ENCODE measurements at regions not wholly inside any gene's neighbourhood (a gene's known extent, or its start where the extent isn't known, plus 50 kb on each side); places are given as distances from the start of the nearest gene placed in this dataset.
"Not testable (repeated sequence)": the region's sequence is repeated elsewhere in the genome, so short reads cannot be mapped to it uniquely, and the experiment has no call there.

- Histone ChIP-seq H4K20me1 (ENCODE audit: insufficient read depth, low read length) (no peaks in the 10 kb centered on the region), H3K36me3 (ENCODE audit: insufficient read depth, low read length) (no peaks in the 10 kb centered on the region), H3K4me3 (ENCODE audit: low read depth in 1 of 2, low read length in 2 of 2) (no peak overlapping the region), H3K9me3 (ENCODE audit: insufficient read depth, low read length, severe bottlenecking) (no peaks in the 10 kb centered on the region), H3K27me3 (ENCODE audit: insufficient read depth, low read length, poor library complexity) (no peaks in the 10 kb centered on the region), H3K79me2 (ENCODE audit: insufficient read depth, low read length) (no peaks in the 10 kb centered on the region), H3K4me1 (ENCODE audit: insufficient read depth, low read length) (no peaks in the 10 kb centered on the region), H3K27ac (ENCODE audit: low read length) (no peak overlapping the region), H3K4me2 (ENCODE audit: insufficient read depth, low read length) (no peak overlapping the region), H2AFZ (ENCODE audit: low read depth, low read length) (no peak overlapping the region), H3K9ac (ENCODE audit: low read depth, low read length) (no peak overlapping the region)
- TF ChIP-seq CTCF (IDR thresholded peaks at IDR 0.05; ENCODE audit: borderline replicate concordance, extremely low read depth, low read length, poor library complexity, severe bottlenecking) = no peak
- no peak for TF ChIP-seq EZH2 (IDR thresholded peaks at IDR 0.05; ENCODE audit: borderline replicate concordance, low read depth, low read length, severe bottlenecking)
- DNase-seq (no peak), ATAC-seq (ENCODE audit: insufficient read depth, low read depth) (no peak)
Measured at GRCh38 chr12:63450334-63450733, 218.0 kb downstream of the DPY19L2 start.

GRCh38 chr12:63445224-63445880 is 222.9 kb downstream of the DPY19L2 start:
- H3K27me3 ChIP-seq (ENCODE audit: insufficient read depth, low read length, poor library complexity) = no peaks in the 10 kb centered on the region
- no peak for DNase-seq
- H3K4me2 ChIP-seq (ENCODE audit: insufficient read depth, low read length) = no peak overlapping the region
- H2AFZ ChIP-seq (ENCODE audit: low read depth, low read length) = no peak overlapping the region
- H3K27ac ChIP-seq (ENCODE audit: low read length) = no peak overlapping the region
- no peak overlapping the region for H3K9ac ChIP-seq (ENCODE audit: low read depth, low read length)
- H3K4me3 ChIP-seq (ENCODE audit: low read depth in 1 of 2, low read length in 2 of 2) = no peak overlapping the region
- TF ChIP-seq EZH2 (IDR thresholded peaks at IDR 0.05; ENCODE audit: borderline replicate concordance, low read depth, low read length, severe bottlenecking) = no peak
- no peak for TF ChIP-seq CTCF (IDR thresholded peaks at IDR 0.05; ENCODE audit: borderline replicate concordance, extremely low read depth, low read length, poor library complexity, severe bottlenecking)
- no peak for ATAC-seq (ENCODE audit: insufficient read depth, low read depth)
- H3K9me3 ChIP-seq (ENCODE audit: insufficient read depth, low read length, severe bottlenecking) = no peaks in the 10 kb centered on the region
- no peaks in the 10 kb centered on the region for H4K20me1 ChIP-seq (ENCODE audit: insufficient read depth, low read length)
- no peaks in the 10 kb centered on the region for H3K4me1 ChIP-seq (ENCODE audit: insufficient read depth, low read length)
- H3K79me2 ChIP-seq (ENCODE audit: insufficient read depth, low read length) = no peaks in the 10 kb centered on the region
- no peaks in the 10 kb centered on the region for H3K36me3 ChIP-seq (ENCODE audit: insufficient read depth, low read length)

GRCh38 chr12:63440048-63440447 is 228.2 kb downstream of the DPY19L2 start:
- Histone ChIP-seq H4K20me1 (ENCODE audit: insufficient read depth, low read length) (no peaks in the 10 kb centered on the region), H3K4me2 (ENCODE audit: insufficient read depth, low read length) (no peak overlapping the region), H3K9ac (ENCODE audit: low read depth, low read length) (no peak overlapping the region), H2AFZ (ENCODE audit: low read depth, low read length) (no peak overlapping the region), H3K9me3 (ENCODE audit: insufficient read depth, low read length, severe bottlenecking) (no peaks in the 10 kb centered on the region), H3K27me3 (ENCODE audit: insufficient read depth, low read length, poor library complexity) (no peaks in the 10 kb centered on the region), H3K36me3 (ENCODE audit: insufficient read depth, low read length) (no peaks in the 10 kb centered on the region), H3K79me2 (ENCODE audit: insufficient read depth, low read length) (no peaks in the 10 kb centered on the region), H3K27ac (ENCODE audit: low read length) (no peak overlapping the region), H3K4me3 (ENCODE audit: low read depth in 1 of 2, low read length in 2 of 2) (no peak overlapping the region), H3K4me1 (ENCODE audit: insufficient read depth, low read length) (no peaks in the 10 kb centered on the region)
- DNase-seq (no peak), ATAC-seq (ENCODE audit: insufficient read depth, low read depth) (no peak)
- TF ChIP-seq EZH2 (IDR thresholded peaks at IDR 0.05; ENCODE audit: borderline replicate concordance, low read depth, low read length, severe bottlenecking) = no peak
- no peak for TF ChIP-seq CTCF (IDR thresholded peaks at IDR 0.05; ENCODE audit: borderline replicate concordance, extremely low read depth, low read length, poor library complexity, severe bottlenecking)

- not testable (repeated sequence) for H2AFZ ChIP-seq (ENCODE audit: low read depth, low read length); H3K27ac ChIP-seq (ENCODE audit: low read length); H4K20me1 ChIP-seq (ENCODE audit: insufficient read depth, low read length); H3K4me2 ChIP-seq (ENCODE audit: insufficient read depth, low read length); H3K27me3 ChIP-seq (ENCODE audit: insufficient read depth, low read length, poor library complexity); ATAC-seq (ENCODE audit: insufficient read depth, low read depth); H3K4me1 ChIP-seq (ENCODE audit: insufficient read depth, low read length); H3K4me3 ChIP-seq (ENCODE audit: low read depth in 1 of 2, low read length in 2 of 2); H3K79me2 ChIP-seq (ENCODE audit: insufficient read depth, low read length); H3K9me3 ChIP-seq (ENCODE audit: insufficient read depth, low read length, severe bottlenecking); DNase-seq; H3K36me3 ChIP-seq (ENCODE audit: insufficient read depth, low read length); H3K9ac ChIP-seq (ENCODE audit: low read depth, low read length)
Measured at GRCh38 chr12:63434384-63434783, 233.9 kb downstream of the DPY19L2 start.

- H3K79me2 ChIP-seq (ENCODE audit: insufficient read depth, low read length); H3K4me3 ChIP-seq (ENCODE audit: low read depth in 1 of 2, low read length in 2 of 2); H3K36me3 ChIP-seq (ENCODE audit: insufficient read depth, low read length); H3K4me2 ChIP-seq (ENCODE audit: insufficient read depth, low read length); H3K27me3 ChIP-seq (ENCODE audit: insufficient read depth, low read length, poor library complexity); H3K27ac ChIP-seq (ENCODE audit: low read length); H3K9ac ChIP-seq (ENCODE audit: low read depth, low read length); H4K20me1 ChIP-seq (ENCODE audit: insufficient read depth, low read length); H2AFZ ChIP-seq (ENCODE audit: low read depth, low read length); DNase-seq; H3K9me3 ChIP-seq (ENCODE audit: insufficient read depth, low read length, severe bottlenecking); H3K4me1 ChIP-seq (ENCODE audit: insufficient read depth, low read length); ATAC-seq (ENCODE audit: insufficient read depth, low read depth): not testable (repeated sequence)
Measured at GRCh38 chr12:63427969-63428368, 240.3 kb downstream of the DPY19L2 start.

- H3K36me3 ChIP-seq (ENCODE audit: insufficient read depth, low read length); DNase-seq; H2AFZ ChIP-seq (ENCODE audit: low read depth, low read length); ATAC-seq (ENCODE audit: insufficient read depth, low read depth); H3K79me2 ChIP-seq (ENCODE audit: insufficient read depth, low read length); H3K4me3 ChIP-seq (ENCODE audit: low read depth in 1 of 2, low read length in 2 of 2); H3K9ac ChIP-seq (ENCODE audit: low read depth, low read length); H3K27ac ChIP-seq (ENCODE audit: low read length); H3K9me3 ChIP-seq (ENCODE audit: insufficient read depth, low read length, severe bottlenecking); H3K27me3 ChIP-seq (ENCODE audit: insufficient read depth, low read length, poor library complexity); H3K4me2 ChIP-seq (ENCODE audit: insufficient read depth, low read length); H4K20me1 ChIP-seq (ENCODE audit: insufficient read depth, low read length); H3K4me1 ChIP-seq (ENCODE audit: insufficient read depth, low read length): not testable (repeated sequence)
Measured at GRCh38 chr12:63427029-63427428, 241.3 kb downstream of the DPY19L2 start.

Data from DND-41 (cell line).